WTC11 (cell line): ENCODE measurements at regions not wholly inside any gene's neighbourhood (a gene's known extent, or its start where the extent isn't known, plus 50 kb on each side); places are given as distances from the start of the nearest gene placed in this dataset.

ENCODE experiments used
- ATAC-seq: fragments of 200-7000 bp; cut with Tn5 transposase; 2 replicates; pipeline ENCODE4 v1.10.0; 2021; ENCODE audit warnings: mild to moderate bottlenecking, moderate library complexity
- CTCF ChIA-PET: fragments of 300-600 bp; sonication (Branson Sonifier 250); formaldehyde crosslinking; loops from one replicate; lab custom pipeline; 2021; ENCODE audit warnings: antibody characterized with exemption; lab: Charles Lee
- POLR2A ChIA-PET: fragments of 350-600 bp; sonication (Branson Sonifier 250); formaldehyde crosslinking; loops from one replicate; lab custom pipeline; 2021; ENCODE audit warnings: antibody characterized with exemption; lab: Charles Lee
- DNase-seq: peaks from one replicate; pipeline ENCODE4 v3.0.0; 2021; ENCODE audit warnings: low spot score
- H3K27ac Mint-ChIP-seq: 2 replicates; pipeline ENCODE4 v1.8.0; 2021; ENCODE audit warnings: mixed read lengths
- H3K27me3 Mint-ChIP-seq: 2 replicates; pipeline ENCODE4 v1.8.0; 2021; ENCODE audit warnings: low read depth, mild to moderate bottlenecking, moderate library complexity, mixed read lengths
- H3K36me3 Mint-ChIP-seq: 2 replicates; pipeline ENCODE4 v1.8.0; 2021; ENCODE audit warnings: mixed read lengths
- H3K4me1 Mint-ChIP-seq: 2 replicates; pipeline ENCODE4 v1.8.0; 2022; ENCODE audit warnings: mixed read lengths
- H3K4me3 Mint-ChIP-seq: 2 replicates; pipeline ENCODE4 v1.8.0; 2021; ENCODE audit warnings: mild to moderate bottlenecking, moderate library complexity, mixed read lengths
- H3K9me3 Mint-ChIP-seq: 2 replicates; pipeline ENCODE4 v1.8.0; 2021; ENCODE audit warnings: mixed read lengths
- ATF2 ChIP-seq: sonication (generic); formaldehyde crosslinking; IDR thresholded peaks from 2 replicates; pipeline ENCODE4 v1.8.1; 2022; ENCODE audit warnings: low read depth, missing genetic modification reagents, borderline replicate concordance
- CREM ChIP-seq: sonication (generic); formaldehyde crosslinking; IDR thresholded peaks from 2 replicates; pipeline ENCODE4 v1.8.1; 2022; ENCODE audit warnings: mild to moderate bottlenecking, missing genetic modification reagents, moderate library complexity
- EMX1 ChIP-seq: fragments of 250-450 bp; sonication (Bioruptor Pico); IDR thresholded peaks from 2 replicates; pipeline ENCODE4 v1.8.0; 2021; ENCODE audit warnings: mild to moderate bottlenecking
- GTF2I ChIP-seq: fragments of 250-450 bp; sonication (Bioruptor Pico); conservative IDR thresholded peaks from 2 replicates; pipeline ENCODE4 v1.4.0; 2021; ENCODE audit warnings: mild to moderate bottlenecking
- JAZF1 ChIP-seq: fragments of 250-450 bp; sonication (Bioruptor Pico); IDR thresholded peaks from 2 replicates; pipeline ENCODE4 v1.9.0; 2021; ENCODE audit warnings: moderate library complexity, mild to moderate bottlenecking, inconsistent platforms
- MXD4 ChIP-seq: fragments of 250-450 bp; sonication (Bioruptor Pico); IDR thresholded peaks from 2 replicates; pipeline ENCODE4 v1.8.0; 2021; ENCODE audit warnings: mild to moderate bottlenecking, moderate library complexity, borderline replicate concordance
- MYBL2 ChIP-seq: sonication (generic); formaldehyde crosslinking; IDR thresholded peaks from 2 replicates; pipeline ENCODE4 v1.8.1; 2023; ENCODE audit warnings: mild to moderate bottlenecking, moderate library complexity, missing genetic modification reagents
- NFE2L1 ChIP-seq: sonication (generic); formaldehyde crosslinking; IDR thresholded peaks from 2 replicates; pipeline ENCODE4 v1.8.1; 2023; ENCODE audit warnings: missing genetic modification reagents
- NR2C2 ChIP-seq: sonication (generic); formaldehyde crosslinking; IDR thresholded peaks from 2 replicates; pipeline ENCODE4 v1.8.0; 2022; ENCODE audit warnings: mild to moderate bottlenecking, missing genetic modification reagents
- PREB ChIP-seq: sonication (generic); formaldehyde crosslinking; IDR thresholded peaks from 2 replicates; pipeline ENCODE4 v1.8.1; 2022; ENCODE audit warnings: mild to moderate bottlenecking, missing genetic modification reagents, moderate library complexity, borderline replicate concordance
- ZNF138 ChIP-seq: sonication (generic); formaldehyde crosslinking; conservative IDR thresholded peaks from 2 replicates; pipeline ENCODE4 v1.8.1; 2022; ENCODE audit warnings: mild to moderate bottlenecking, moderate library complexity, missing genetic modification reagents
- ZNF317 ChIP-seq: sonication (generic); formaldehyde crosslinking; IDR thresholded peaks from 2 replicates; pipeline ENCODE4 v1.8.1; 2023; ENCODE audit warnings: low read depth, mild to moderate bottlenecking, moderate library complexity, missing genetic modification reagents, borderline replicate concordance
- ZNF396 ChIP-seq: fragments of 250-450 bp; sonication (Bioruptor Pico); IDR thresholded peaks from 2 replicates; pipeline ENCODE4 v1.8.0; 2021; ENCODE audit warnings: mild to moderate bottlenecking, moderate library complexity, borderline replicate concordance
- TF ChIP-seq, protein P1 (sequence below): sonication (generic); formaldehyde crosslinking; IDR thresholded peaks from 2 replicates; pipeline ENCODE4 v1.8.0; 2023; ENCODE audit warnings: mild to moderate bottlenecking, missing genetic modification reagents
- TF ChIP-seq, protein P2 (sequence below): sonication (generic); formaldehyde crosslinking; IDR thresholded peaks from 2 replicates; pipeline ENCODE4 v1.8.0; 2023; ENCODE audit warnings: missing genetic modification reagents, mild to moderate bottlenecking, borderline replicate concordance
- TF ChIP-seq, protein P3 (sequence below): sonication (generic); formaldehyde crosslinking; IDR thresholded peaks from 2 replicates; pipeline ENCODE4 v1.8.1; 2023; ENCODE audit warnings: mild to moderate bottlenecking, missing genetic modification reagents, borderline replicate concordance
- TF ChIP-seq, protein P4 (sequence below): fragments of 250-450 bp; sonication (Bioruptor Pico); IDR thresholded peaks from 2 replicates; pipeline ENCODE4 v2.1.2; 2022; ENCODE audit warnings: mild to moderate bottlenecking, moderate library complexity

GRCh38 chr6:66326228-66326627 is 619.2 kb upstream of the EYS start (continued):
- TF ChIP-seq, protein P1, sequence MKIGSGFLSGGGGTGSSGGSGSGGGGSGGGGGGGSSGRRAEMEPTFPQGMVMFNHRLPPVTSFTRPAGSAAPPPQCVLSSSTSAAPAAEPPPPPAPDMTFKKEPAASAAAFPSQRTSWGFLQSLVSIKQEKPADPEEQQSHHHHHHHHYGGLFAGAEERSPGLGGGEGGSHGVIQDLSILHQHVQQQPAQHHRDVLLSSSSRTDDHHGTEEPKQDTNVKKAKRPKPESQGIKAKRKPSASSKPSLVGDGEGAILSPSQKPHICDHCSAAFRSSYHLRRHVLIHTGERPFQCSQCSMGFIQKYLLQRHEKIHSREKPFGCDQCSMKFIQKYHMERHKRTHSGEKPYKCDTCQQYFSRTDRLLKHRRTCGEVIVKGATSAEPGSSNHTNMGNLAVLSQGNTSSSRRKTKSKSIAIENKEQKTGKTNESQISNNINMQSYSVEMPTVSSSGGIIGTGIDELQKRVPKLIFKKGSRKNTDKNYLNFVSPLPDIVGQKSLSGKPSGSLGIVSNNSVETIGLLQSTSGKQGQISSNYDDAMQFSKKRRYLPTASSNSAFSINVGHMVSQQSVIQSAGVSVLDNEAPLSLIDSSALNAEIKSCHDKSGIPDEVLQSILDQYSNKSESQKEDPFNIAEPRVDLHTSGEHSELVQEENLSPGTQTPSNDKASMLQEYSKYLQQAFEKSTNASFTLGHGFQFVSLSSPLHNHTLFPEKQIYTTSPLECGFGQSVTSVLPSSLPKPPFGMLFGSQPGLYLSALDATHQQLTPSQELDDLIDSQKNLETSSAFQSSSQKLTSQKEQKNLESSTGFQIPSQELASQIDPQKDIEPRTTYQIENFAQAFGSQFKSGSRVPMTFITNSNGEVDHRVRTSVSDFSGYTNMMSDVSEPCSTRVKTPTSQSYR (CRISPR knock-in tag), result no peak
- TF ChIP-seq, protein P2, sequence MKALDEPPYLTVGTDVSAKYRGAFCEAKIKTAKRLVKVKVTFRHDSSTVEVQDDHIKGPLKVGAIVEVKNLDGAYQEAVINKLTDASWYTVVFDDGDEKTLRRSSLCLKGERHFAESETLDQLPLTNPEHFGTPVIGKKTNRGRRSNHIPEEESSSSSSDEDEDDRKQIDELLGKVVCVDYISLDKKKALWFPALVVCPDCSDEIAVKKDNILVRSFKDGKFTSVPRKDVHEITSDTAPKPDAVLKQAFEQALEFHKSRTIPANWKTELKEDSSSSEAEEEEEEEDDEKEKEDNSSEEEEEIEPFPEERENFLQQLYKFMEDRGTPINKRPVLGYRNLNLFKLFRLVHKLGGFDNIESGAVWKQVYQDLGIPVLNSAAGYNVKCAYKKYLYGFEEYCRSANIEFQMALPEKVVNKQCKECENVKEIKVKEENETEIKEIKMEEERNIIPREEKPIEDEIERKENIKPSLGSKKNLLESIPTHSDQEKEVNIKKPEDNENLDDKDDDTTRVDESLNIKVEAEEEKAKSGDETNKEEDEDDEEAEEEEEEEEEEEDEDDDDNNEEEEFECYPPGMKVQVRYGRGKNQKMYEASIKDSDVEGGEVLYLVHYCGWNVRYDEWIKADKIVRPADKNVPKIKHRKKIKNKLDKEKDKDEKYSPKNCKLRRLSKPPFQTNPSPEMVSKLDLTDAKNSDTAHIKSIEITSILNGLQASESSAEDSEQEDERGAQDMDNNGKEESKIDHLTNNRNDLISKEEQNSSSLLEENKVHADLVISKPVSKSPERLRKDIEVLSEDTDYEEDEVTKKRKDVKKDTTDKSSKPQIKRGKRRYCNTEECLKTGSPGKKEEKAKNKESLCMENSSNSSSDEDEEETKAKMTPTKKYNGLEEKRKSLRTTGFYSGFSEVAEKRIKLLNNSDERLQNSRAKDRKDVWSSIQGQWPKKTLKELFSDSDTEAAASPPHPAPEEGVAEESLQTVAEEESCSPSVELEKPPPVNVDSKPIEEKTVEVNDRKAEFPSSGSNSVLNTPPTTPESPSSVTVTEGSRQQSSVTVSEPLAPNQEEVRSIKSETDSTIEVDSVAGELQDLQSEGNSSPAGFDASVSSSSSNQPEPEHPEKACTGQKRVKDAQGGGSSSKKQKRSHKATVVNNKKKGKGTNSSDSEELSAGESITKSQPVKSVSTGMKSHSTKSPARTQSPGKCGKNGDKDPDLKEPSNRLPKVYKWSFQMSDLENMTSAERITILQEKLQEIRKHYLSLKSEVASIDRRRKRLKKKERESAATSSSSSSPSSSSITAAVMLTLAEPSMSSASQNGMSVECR (CRISPR knock-in tag), result no peak
- no peak for TF ChIP-seq JAZF1

DNA sequence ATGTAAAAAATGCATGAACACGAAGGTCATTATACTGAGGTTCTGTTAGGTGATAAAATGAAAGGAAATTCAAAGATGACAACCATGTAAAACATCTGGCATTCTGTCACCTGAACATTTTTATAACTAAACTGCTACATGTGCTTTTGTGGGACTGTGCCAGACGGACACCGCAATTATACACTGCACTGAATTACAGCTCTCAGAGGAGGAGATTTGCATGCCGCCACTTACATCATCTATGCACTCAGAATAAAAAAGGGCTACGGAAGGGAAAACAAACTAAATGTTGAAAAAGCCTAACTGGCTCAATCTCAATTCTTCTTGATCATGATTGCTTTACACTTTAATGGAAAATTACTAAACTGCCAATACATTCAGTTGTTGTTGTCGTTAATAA is 614.0 kb upstream of the EYS start:
- ATAC-seq, result no peak
- TF ChIP-seq, protein P3, sequence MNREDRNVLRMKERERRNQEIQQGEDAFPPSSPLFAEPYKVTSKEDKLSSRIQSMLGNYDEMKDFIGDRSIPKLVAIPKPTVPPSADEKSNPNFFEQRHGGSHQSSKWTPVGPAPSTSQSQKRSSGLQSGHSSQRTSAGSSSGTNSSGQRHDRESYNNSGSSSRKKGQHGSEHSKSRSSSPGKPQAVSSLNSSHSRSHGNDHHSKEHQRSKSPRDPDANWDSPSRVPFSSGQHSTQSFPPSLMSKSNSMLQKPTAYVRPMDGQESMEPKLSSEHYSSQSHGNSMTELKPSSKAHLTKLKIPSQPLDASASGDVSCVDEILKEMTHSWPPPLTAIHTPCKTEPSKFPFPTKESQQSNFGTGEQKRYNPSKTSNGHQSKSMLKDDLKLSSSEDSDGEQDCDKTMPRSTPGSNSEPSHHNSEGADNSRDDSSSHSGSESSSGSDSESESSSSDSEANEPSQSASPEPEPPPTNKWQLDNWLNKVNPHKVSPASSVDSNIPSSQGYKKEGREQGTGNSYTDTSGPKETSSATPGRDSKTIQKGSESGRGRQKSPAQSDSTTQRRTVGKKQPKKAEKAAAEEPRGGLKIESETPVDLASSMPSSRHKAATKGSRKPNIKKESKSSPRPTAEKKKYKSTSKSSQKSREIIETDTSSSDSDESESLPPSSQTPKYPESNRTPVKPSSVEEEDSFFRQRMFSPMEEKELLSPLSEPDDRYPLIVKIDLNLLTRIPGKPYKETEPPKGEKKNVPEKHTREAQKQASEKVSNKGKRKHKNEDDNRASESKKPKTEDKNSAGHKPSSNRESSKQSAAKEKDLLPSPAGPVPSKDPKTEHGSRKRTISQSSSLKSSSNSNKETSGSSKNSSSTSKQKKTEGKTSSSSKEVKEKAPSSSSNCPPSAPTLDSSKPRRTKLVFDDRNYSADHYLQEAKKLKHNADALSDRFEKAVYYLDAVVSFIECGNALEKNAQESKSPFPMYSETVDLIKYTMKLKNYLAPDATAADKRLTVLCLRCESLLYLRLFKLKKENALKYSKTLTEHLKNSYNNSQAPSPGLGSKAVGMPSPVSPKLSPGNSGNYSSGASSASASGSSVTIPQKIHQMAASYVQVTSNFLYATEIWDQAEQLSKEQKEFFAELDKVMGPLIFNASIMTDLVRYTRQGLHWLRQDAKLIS (CRISPR knock-in tag), result no peak
- TF ChIP-seq, protein P4, sequence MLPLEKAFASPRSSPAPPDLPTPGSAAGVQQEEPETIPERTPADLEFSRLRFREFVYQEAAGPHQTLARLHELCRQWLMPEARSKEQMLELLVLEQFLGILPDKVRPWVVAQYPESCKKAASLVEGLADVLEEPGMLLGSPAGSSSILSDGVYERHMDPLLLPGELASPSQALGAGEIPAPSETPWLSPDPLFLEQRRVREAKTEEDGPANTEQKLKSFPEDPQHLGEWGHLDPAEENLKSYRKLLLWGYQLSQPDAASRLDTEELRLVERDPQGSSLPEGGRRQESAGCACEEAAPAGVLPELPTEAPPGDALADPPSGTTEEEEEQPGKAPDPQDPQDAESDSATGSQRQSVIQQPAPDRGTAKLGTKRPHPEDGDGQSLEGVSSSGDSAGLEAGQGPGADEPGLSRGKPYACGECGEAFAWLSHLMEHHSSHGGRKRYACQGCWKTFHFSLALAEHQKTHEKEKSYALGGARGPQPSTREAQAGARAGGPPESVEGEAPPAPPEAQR (CRISPR knock-in tag), result no peak
- TF ChIP-seq PREB (CRISPR knock-in tag) (no peak), ATF2 (CRISPR knock-in tag) (no peak), ZNF396 (CRISPR knock-in tag) (no peak), MYBL2 (CRISPR knock-in tag) (no peak), EMX1 (CRISPR knock-in tag) (no peak), ZNF138 (no peak), CREM (CRISPR knock-in tag) (no peak), GTF2I (no peak), NR2C2 (CRISPR knock-in tag) (no peak), MXD4 (no peak), NFE2L1 (CRISPR knock-in tag) (no peak), ZNF317 (CRISPR knock-in tag) (no peak)

More for the DNA sequence above, 614.0 kb upstream of the EYS start:
- POLR2A ChIA-PET, result no interaction called here
- Mint-ChIP-seq H3K36me3 (peaks cover 26% of the 10 kb centered on the region), H3K27me3 (no peaks in the 10 kb centered on the region), H3K9me3 (peaks cover 47% of the 10 kb centered on the region), H3K27ac (no peak overlapping the region), H3K4me3 (no peak overlapping the region), H3K4me1 (no peaks in the 10 kb centered on the region)
- DNase-seq, result no peak
- CTCF ChIA-PET, result no interaction called here
